Endothelial cell of umbilical vein (primary cell): ENCODE measurements at regions not wholly inside any gene's neighbourhood (a gene's known extent, or its start where the extent isn't known, plus 50 kb on each side); places are given as distances from the start of the nearest gene placed in this dataset.

Experiments used
- BruUV-seq: library from RNA; stranded (reverse); fragments of 400-500 nt; replicated peaks from 2 replicates; lab custom pipeline; 2021; lab: Mats Ljungman, UMichigan
- CTCF ChIA-PET: fragments of 300-600, 350-600 bp; sonication (Branson Sonifier 250); formaldehyde crosslinking; loops from one replicate; lab custom pipeline; 2021; ENCODE audit warnings: antibody characterized with exemption, inconsistent platforms; lab: Charles Lee
- POLR2A ChIA-PET: fragments of 300-600, 350-600 bp; sonication (Branson Sonifier 250); formaldehyde crosslinking; loops from one replicate; lab custom pipeline; 2021; ENCODE audit warnings: antibody characterized with exemption, inconsistent platforms; lab: Charles Lee
- DNase-seq: peaks from one replicate; pipeline ENCODE4 v3.0.0-alpha.2; 2011; ENCODE audit warnings: low read depth, low spot score
- FAIRE-seq: peaks from 2 replicates; lab custom pipeline; 2011; peaks lifted over from hg19 to GRCh38; lab: Jason Lieb, UNC
- H2AFZ ChIP-seq: 2 replicates; pipeline ENCODE4 v1.6.0; 2012; ENCODE audit warnings: low read depth, low read length, control low read depth, inconsistent platforms
- H3K27ac ChIP-seq: 2 replicates; pipeline ENCODE4 v1.5.1; 2011; ENCODE audit warnings: low read depth, mild to moderate bottlenecking, control low read depth, low read length, moderate library complexity; ENCODE audit not compliant: insufficient read depth
- H3K27me3 ChIP-seq, 2 experiments: 2 replicates each; pipeline versions ENCODE4 v1.6.0 to v1.6.1; 2011; ENCODE audit warnings: low read length in 2 of 2, mixed read lengths in 1 of 2; ENCODE audit not compliant: control insufficient read depth in 2 of 2, insufficient read depth in 2 of 2
- H3K36me3 ChIP-seq, 2 experiments: 2 replicates in 1 of 2; 3 replicates in 1 of 2; pipeline ENCODE4 v1.5.1; 2011; ENCODE audit warnings: low read length in 2 of 2, mild to moderate bottlenecking in 1 of 2, moderate library complexity in 1 of 2; ENCODE audit not compliant: control insufficient read depth in 2 of 2, insufficient read depth in 2 of 2; ENCODE audit errors: extremely low read depth in 1 of 2
- H3K4me1 ChIP-seq: 3 replicates; pipeline ENCODE4 v1.5.1; 2011; ENCODE audit warnings: mild to moderate bottlenecking, low read length; ENCODE audit not compliant: control insufficient read depth, insufficient read depth; ENCODE audit errors: extremely low read depth
- H3K4me2 ChIP-seq: 2 replicates; pipeline ENCODE4 v1.6.1; 2011; ENCODE audit warnings: low read length, control low read depth, mixed read lengths; ENCODE audit not compliant: insufficient read depth
- H3K4me3 ChIP-seq, 3 experiments: fragments of 200-600 bp in 1 of 3; sonication (generic), shearing (Covaris generic) in 1 of 3; replicated peaks in 1 of 3; 2 replicates each; pipeline ENCODE4 v1.5.1; 2011 to 2016; ENCODE audit warnings: control low read depth in 3 of 3, low read length in 3 of 3, mild to moderate bottlenecking in 2 of 3, inconsistent platforms in 1 of 3, low read depth in 1 of 3, moderate library complexity in 1 of 3; ENCODE audit not compliant: insufficient read depth in 1 of 3
- H3K79me2 ChIP-seq: 2 replicates; pipeline ENCODE4 v1.6.0; 2012; ENCODE audit warnings: low read length, inconsistent platforms; ENCODE audit not compliant: control insufficient read depth, insufficient read depth
- H3K9ac ChIP-seq: replicated peaks from 2 replicates; pipeline ENCODE3; 2011; ENCODE audit warnings: low read length, control low read depth; ENCODE audit not compliant: insufficient read depth; ENCODE audit errors: extremely low read depth
- H3K9me1 ChIP-seq: replicated peaks from 3 replicates; pipeline ENCODE4 v1.6.0; 2011; ENCODE audit warnings: mild to moderate bottlenecking, low read length; ENCODE audit not compliant: control insufficient read depth, insufficient read depth; ENCODE audit errors: extremely low read depth
- H3K9me3 ChIP-seq: replicated peaks from 2 replicates; pipeline ENCODE4 v1.5.1; 2012; ENCODE audit warnings: low read length, inconsistent platforms; ENCODE audit not compliant: control insufficient read depth, insufficient read depth
- H4K20me1 ChIP-seq: replicated peaks from 2 replicates; pipeline ENCODE3; 2011; ENCODE audit warnings: mild to moderate bottlenecking, low read length; ENCODE audit not compliant: control insufficient read depth, insufficient read depth; ENCODE audit errors: extremely low read depth
- EZH2 ChIP-seq: IDR thresholded peaks from 2 replicates; pipeline ENCODE4 v1.6.1; 2012; ENCODE audit warnings: borderline replicate concordance, low read depth, mild to moderate bottlenecking, moderate library complexity, low read length, inconsistent platforms; ENCODE audit not compliant: severe bottlenecking
- FOS ChIP-seq: IDR thresholded peaks from 2 replicates; pipeline ENCODE4 v1.6.1; 2011; ENCODE audit warnings: mild to moderate bottlenecking, low read length, moderate library complexity, borderline replicate concordance; ENCODE audit not compliant: insufficient read depth
- GATA2 ChIP-seq: IDR thresholded peaks from 2 replicates; pipeline ENCODE4 v1.7.0; 2011; ENCODE audit warnings: low read depth, mild to moderate bottlenecking, moderate library complexity, mixed read lengths, low read length; ENCODE audit not compliant: insufficient read length, insufficient read depth
- JUN ChIP-seq: IDR thresholded peaks from 2 replicates; pipeline ENCODE4 v1.6.1; 2011; ENCODE audit warnings: borderline replicate concordance, low read depth; ENCODE audit not compliant: insufficient read length, insufficient read depth
- MYC ChIP-seq: IDR thresholded peaks from one replicate; pipeline ENCODE4 v1.6.1; 2011; ENCODE audit warnings: mild to moderate bottlenecking, low read depth, low read length
- POLR2A ChIP-seq: IDR thresholded peaks from 2 replicates; pipeline ENCODE4 v1.6.1; 2012; ENCODE audit warnings: low read depth, mild to moderate bottlenecking, control low read depth, low read length
- POLR2AphosphoS5 ChIP-seq: IDR thresholded peaks from 2 replicates; pipeline ENCODE4 v1.6.1; 2012; ENCODE audit warnings: low read depth, mild to moderate bottlenecking, control low read depth, low read length, moderate library complexity; ENCODE audit not compliant: insufficient read depth
- dilution Hi-C: fragments of 300-500 bp; cut with MboI; formaldehyde crosslinking; loops from one replicate; pipeline ENCODE4 v1.15.0; 2019; ENCODE audit warnings: low sequenced_read_pairs; ENCODE audit not compliant: extremely low pct_ligation_motif_present
- intact Hi-C: fragments of 100-400 bp; cut with micrococcal nuclease; formaldehyde crosslinking; loops from one replicate; pipeline ENCODE4 v1.10.0; 2022
- TF ChIP-seq, protein P1 (sequence below), 2 donors: IDR thresholded peaks; 1 replicate in 1 of 2; 2 replicates in 1 of 2; pipeline ENCODE4 v1.5.1; 2011; ENCODE audit warnings: low read length in 2 of 2, mild to moderate bottlenecking in 2 of 2, moderate library complexity in 2 of 2, control low read depth in 1 of 2, inconsistent platforms in 1 of 2, low read depth in 1 of 2; ENCODE audit not compliant: insufficient read depth in 1 of 2; ENCODE audit errors: extremely low read depth in 1 of 2
- TF ChIP-seq, protein P2 (sequence below): IDR thresholded peaks from 2 replicates; pipeline ENCODE4 v1.6.1; 2011; ENCODE audit not compliant: insufficient read depth, insufficient read length

GRCh38 chr21:26273686-26274313 is 103.2 kb upstream of the APP start:
- ChIA-PET CTCF (interaction anchor here (0.7 kb wide), 1 partner anchor 472 kb away, joined by 3 read pairs; no protein-coding TSS in a partner anchor), POLR2A (no interaction called here)
- Histone ChIP-seq H3K4me2 (no peak overlapping the region), H3K27me3 (no peaks in the 10 kb centered on the region), H3K9me1 (no peaks in the 10 kb centered on the region), H3K4me3 (no peak overlapping the region), H2AFZ (no peak overlapping the region), H3K9ac (no peak overlapping the region), H3K79me2 (no peaks in the 10 kb centered on the region), H3K9me3 (peaks cover 3% of the 10 kb centered on the region), H4K20me1 (no peaks in the 10 kb centered on the region), H3K4me1 (no peaks in the 10 kb centered on the region), H3K27ac (no peak overlapping the region), H3K36me3 (no peaks in the 10 kb centered on the region)
- FAIRE-seq (no peak), DNase-seq (no peak)
- no TSS peak for BruUV-seq
- dilution Hi-C loops (no loop called here), intact Hi-C loops (no loop called here)
- TF ChIP-seq GATA2: no peak
- no peak for TF ChIP-seq POLR2AphosphoS5
- no peak for TF ChIP-seq FOS
- no peak for TF ChIP-seq EZH2
- TF ChIP-seq JUN: no peak
- TF ChIP-seq, protein P1, sequence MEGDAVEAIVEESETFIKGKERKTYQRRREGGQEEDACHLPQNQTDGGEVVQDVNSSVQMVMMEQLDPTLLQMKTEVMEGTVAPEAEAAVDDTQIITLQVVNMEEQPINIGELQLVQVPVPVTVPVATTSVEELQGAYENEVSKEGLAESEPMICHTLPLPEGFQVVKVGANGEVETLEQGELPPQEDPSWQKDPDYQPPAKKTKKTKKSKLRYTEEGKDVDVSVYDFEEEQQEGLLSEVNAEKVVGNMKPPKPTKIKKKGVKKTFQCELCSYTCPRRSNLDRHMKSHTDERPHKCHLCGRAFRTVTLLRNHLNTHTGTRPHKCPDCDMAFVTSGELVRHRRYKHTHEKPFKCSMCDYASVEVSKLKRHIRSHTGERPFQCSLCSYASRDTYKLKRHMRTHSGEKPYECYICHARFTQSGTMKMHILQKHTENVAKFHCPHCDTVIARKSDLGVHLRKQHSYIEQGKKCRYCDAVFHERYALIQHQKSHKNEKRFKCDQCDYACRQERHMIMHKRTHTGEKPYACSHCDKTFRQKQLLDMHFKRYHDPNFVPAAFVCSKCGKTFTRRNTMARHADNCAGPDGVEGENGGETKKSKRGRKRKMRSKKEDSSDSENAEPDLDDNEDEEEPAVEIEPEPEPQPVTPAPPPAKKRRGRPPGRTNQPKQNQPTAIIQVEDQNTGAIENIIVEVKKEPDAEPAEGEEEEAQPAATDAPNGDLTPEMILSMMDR (IDR thresholded peaks at IDR 0.05; ENCODE audit: extremely low read depth in 1 of 2, insufficient read depth in 1 of 2, low read depth in 1 of 2, low read length in 2 of 2): no peak
- TF ChIP-seq POLR2A: no peak
- TF ChIP-seq MYC: no peak
- TF ChIP-seq, protein P2, sequence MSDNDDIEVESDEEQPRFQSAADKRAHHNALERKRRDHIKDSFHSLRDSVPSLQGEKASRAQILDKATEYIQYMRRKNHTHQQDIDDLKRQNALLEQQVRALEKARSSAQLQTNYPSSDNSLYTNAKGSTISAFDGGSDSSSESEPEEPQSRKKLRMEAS: no peak
